Loucy (cell line): ENCODE measurements at regions not wholly inside any gene's neighbourhood (a gene's known extent, or its start where the extent isn't known, plus 50 kb on each side); places are given as distances from the start of the nearest gene placed in this dataset.

ENCODE experiments used
- EZH2phosphoT487 ChIP-seq: fragments of 200-600 bp; IDR thresholded peaks from 2 replicates; pipeline ENCODE4 v1.6.1; 2018; ENCODE audit warnings: antibody characterized with exemption, mild to moderate bottlenecking, moderate library complexity, borderline replicate concordance
- TF ChIP-seq, protein P1 (sequence below): fragments of 200-600 bp; sonication (generic); conservative IDR thresholded peaks from 2 replicates; pipeline ENCODE4 v1.5.1; 2014; ENCODE audit warnings: mild to moderate bottlenecking, antibody characterized with exemption, low read length

DNA sequence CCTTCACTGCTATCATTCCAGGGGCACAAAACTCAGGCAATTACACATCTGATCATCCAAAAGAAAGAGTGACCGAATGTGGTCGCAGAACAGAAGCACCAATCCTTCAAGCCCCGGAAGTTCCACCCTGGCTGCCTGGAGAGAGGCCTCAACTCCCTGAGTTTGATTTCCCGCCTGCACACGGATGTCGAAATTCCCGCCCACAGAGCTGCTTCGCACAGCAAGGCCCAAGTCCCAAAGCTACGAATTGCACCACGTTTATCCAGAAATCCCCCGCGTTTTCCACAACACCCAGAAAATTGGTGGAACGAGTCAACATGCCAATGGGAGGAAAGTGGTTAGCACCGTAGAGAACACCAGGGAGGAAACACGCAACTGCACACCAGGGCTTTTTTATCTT lies 445.4 kb downstream of the EIPR1 start:
- no peak for TF ChIP-seq EZH2phosphoT487
- TF ChIP-seq, protein P1, sequence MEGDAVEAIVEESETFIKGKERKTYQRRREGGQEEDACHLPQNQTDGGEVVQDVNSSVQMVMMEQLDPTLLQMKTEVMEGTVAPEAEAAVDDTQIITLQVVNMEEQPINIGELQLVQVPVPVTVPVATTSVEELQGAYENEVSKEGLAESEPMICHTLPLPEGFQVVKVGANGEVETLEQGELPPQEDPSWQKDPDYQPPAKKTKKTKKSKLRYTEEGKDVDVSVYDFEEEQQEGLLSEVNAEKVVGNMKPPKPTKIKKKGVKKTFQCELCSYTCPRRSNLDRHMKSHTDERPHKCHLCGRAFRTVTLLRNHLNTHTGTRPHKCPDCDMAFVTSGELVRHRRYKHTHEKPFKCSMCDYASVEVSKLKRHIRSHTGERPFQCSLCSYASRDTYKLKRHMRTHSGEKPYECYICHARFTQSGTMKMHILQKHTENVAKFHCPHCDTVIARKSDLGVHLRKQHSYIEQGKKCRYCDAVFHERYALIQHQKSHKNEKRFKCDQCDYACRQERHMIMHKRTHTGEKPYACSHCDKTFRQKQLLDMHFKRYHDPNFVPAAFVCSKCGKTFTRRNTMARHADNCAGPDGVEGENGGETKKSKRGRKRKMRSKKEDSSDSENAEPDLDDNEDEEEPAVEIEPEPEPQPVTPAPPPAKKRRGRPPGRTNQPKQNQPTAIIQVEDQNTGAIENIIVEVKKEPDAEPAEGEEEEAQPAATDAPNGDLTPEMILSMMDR = no peak
